ENCODE measurements at regions not wholly inside any gene's neighbourhood (a gene's known extent, or its start where the extent isn't known, plus 50 kb on each side); places are given as distances from the start of the nearest gene placed in this dataset.
"Not testable (repeated sequence)": the region's sequence is repeated elsewhere in the genome, so short reads cannot be mapped to it uniquely, and the experiment has no call there.

GRCh38 chr15:36438499-36438898 lies 140.9 kb upstream of the CDIN1 start:
- ChIA-PET CTCF (interaction anchor here (0.6 kb wide), 1 partner anchor 566 kb away, joined by 3 read pairs; no protein-coding TSS in a partner anchor), POLR2A (ENCODE audit: low non-redundant PET) (no interaction called here)
- TF ChIP-seq CTCF (conservative IDR thresholded peaks at IDR 0.05; ENCODE audit: low read depth): no peak
- no peak overlapping the region for H3K27ac ChIP-seq
- no peak for DNase-seq (ENCODE audit: low spot score)

- no peak overlapping the region for H3K27ac ChIP-seq
- POLR2A ChIA-PET (ENCODE audit: low non-redundant PET): no interaction called here
- DNase-seq (ENCODE audit: low spot score): no peak
- CTCF ChIA-PET: no interaction called here
- TF ChIP-seq CTCF (conservative IDR thresholded peaks at IDR 0.05; ENCODE audit: low read depth): no peak
These were observed 132.1 kb upstream of the CDIN1 start for GRCh38 chr15:36447373-36447772.

- DNase-seq (ENCODE audit: low spot score): no peak
- ChIA-PET POLR2A (ENCODE audit: low non-redundant PET) (no interaction called here), CTCF (interaction anchor here (0.6 kb wide), 3 partner anchors 9 to 1388 kb away, joined by 3 to 6 read pairs (median 3); no protein-coding TSS in a partner anchor)
- TF ChIP-seq CTCF (conservative IDR thresholded peaks at IDR 0.05; ENCODE audit: low read depth): no peak
- no peak overlapping the region for H3K27ac ChIP-seq
These were observed 131.0 kb upstream of the CDIN1 start for GRCh38 chr15:36448418-36448817.

- TF ChIP-seq CTCF (conservative IDR thresholded peaks at IDR 0.05; ENCODE audit: low read depth): no peak
- ChIA-PET POLR2A (ENCODE audit: low non-redundant PET) (no interaction called here), CTCF (no interaction called here)
- no peak for DNase-seq (ENCODE audit: low spot score)
- H3K27ac ChIP-seq: no peak overlapping the region
These were observed 130.3 kb upstream of the CDIN1 start for GRCh38 chr15:36449084-36449661.

GRCh38 chr15:36449662-36450145 lies 129.7 kb upstream of the CDIN1 start:
- TF ChIP-seq CTCF (conservative IDR thresholded peaks at IDR 0.05; ENCODE audit: low read depth): no peak
- DNase-seq (ENCODE audit: low spot score): no peak
- CTCF ChIA-PET: interaction anchor here (0.5 kb wide), 1 partner anchor 242 kb away, joined by 3 read pairs; no protein-coding TSS in a partner anchor
- POLR2A ChIA-PET (ENCODE audit: low non-redundant PET): no interaction called here
- no peak overlapping the region for H3K27ac ChIP-seq

- POLR2A ChIA-PET (ENCODE audit: low non-redundant PET); H3K27ac ChIP-seq; CTCF ChIA-PET; DNase-seq (ENCODE audit: low spot score): not testable (repeated sequence)
These were observed 125.2 kb upstream of the CDIN1 start for GRCh38 chr15:36454244-36454643.

- TF ChIP-seq CTCF (conservative IDR thresholded peaks at IDR 0.05; ENCODE audit: low read depth): no peak
- CTCF ChIA-PET: no interaction called here
These were observed 121.0 kb upstream of the CDIN1 start for GRCh38 chr15:36458411-36458810.

More at GRCh38 chr15:36458411-36458810, 121.0 kb upstream of the CDIN1 start:
- no peak overlapping the region for H3K27ac ChIP-seq
- no peak for DNase-seq (ENCODE audit: low spot score)
- POLR2A ChIA-PET (ENCODE audit: low non-redundant PET): no interaction called here
